Activated CD4-positive, alpha-beta memory T cell treated with anti-CD3 and anti-CD28 coated beads for 36 hours (primary cell): ENCODE measurements at regions not wholly inside any gene's neighbourhood (a gene's known extent, or its start where the extent isn't known, plus 50 kb on each side); places are given as distances from the start of the nearest gene placed in this dataset.

ENCODE experiments used
- CTCF ChIA-PET: fragments of 350-600 bp; sonication (Branson Sonifier 250); formaldehyde crosslinking; loops from one replicate; lab custom pipeline; 2021; ENCODE audit warnings: antibody characterized with exemption, inconsistent platforms; lab: Charles Lee
- POLR2A ChIA-PET: fragments of 350-600 bp; sonication (Branson Sonifier 250); formaldehyde crosslinking; loops from one replicate; lab custom pipeline; 2021; ENCODE audit warnings: antibody characterized with exemption; lab: Charles Lee
- DNase-seq: peaks from one replicate; pipeline ENCODE4 v3.0.0-alpha.2; 2020
- H3K27ac Mint-ChIP-seq: one replicate; pipeline ENCODE4 v1.8.0; 2021; ENCODE audit warnings: mixed read lengths
- H3K27me3 Mint-ChIP-seq: one replicate; pipeline ENCODE4 v1.8.0; 2021; ENCODE audit warnings: mixed read lengths
- H3K36me3 Mint-ChIP-seq: one replicate; pipeline ENCODE4 v1.8.0; 2021; ENCODE audit warnings: mixed read lengths
- H3K4me1 Mint-ChIP-seq: one replicate; pipeline ENCODE4 v1.8.0; 2021; ENCODE audit warnings: low read depth, mixed read lengths
- H3K4me3 Mint-ChIP-seq: one replicate; pipeline ENCODE4 v1.8.0; 2021; ENCODE audit warnings: mild to moderate bottlenecking, mixed read lengths
- H3K9me3 Mint-ChIP-seq: one replicate; pipeline ENCODE4 v1.8.0; 2021; ENCODE audit warnings: mixed read lengths
- intact Hi-C: fragments of 100-400 bp; cut with micrococcal nuclease; formaldehyde crosslinking; loops from one replicate; pipeline ENCODE4 v1.15.1; 2023

DNA sequence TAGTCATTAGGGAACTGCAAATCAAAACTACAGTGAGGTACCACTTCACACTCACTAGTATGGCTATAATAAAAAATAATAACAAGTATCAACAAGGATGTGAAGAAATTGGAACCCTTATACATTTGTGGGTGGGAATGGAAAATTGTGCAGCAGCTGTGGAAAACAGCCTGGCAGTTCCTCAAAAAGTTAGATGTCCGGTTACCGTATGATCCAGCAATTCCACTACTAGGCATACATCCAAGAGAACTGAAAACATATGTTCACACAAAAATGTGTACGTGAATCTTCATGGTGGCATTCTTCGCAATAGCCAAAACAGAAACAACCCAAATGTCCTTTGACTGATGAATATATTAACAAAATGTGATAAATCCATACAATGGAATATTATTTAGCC, 187.9 kb upstream of the LYSMD4 start:
- POLR2A ChIA-PET, result no interaction called here
- CTCF ChIA-PET, result no interaction called here
- Mint-ChIP-seq H3K36me3 (no peaks in the 10 kb centered on the region), H3K9me3 (no peaks in the 10 kb centered on the region), H3K4me1 (no peaks in the 10 kb centered on the region), H3K4me3 (no peak overlapping the region), H3K27me3 (peaks cover 34% of the 10 kb centered on the region), H3K27ac (no peak overlapping the region)
- DNase-seq, result no peak
- intact Hi-C loops, result no loop called here

GRCh38 chr15:99918072-99918471, 184.8 kb upstream of the LYSMD4 start:
- Mint-ChIP-seq H3K4me3 (no peak overlapping the region), H3K27me3 (peaks cover 33% of the 10 kb centered on the region), H3K4me1 (no peaks in the 10 kb centered on the region), H3K27ac (no peak overlapping the region), H3K9me3 (no peaks in the 10 kb centered on the region), H3K36me3 (no peaks in the 10 kb centered on the region)
- intact Hi-C loops, result no loop called here
- DNase-seq, result no peak
- POLR2A ChIA-PET, result no interaction called here
- CTCF ChIA-PET, result no interaction called here

DNA sequence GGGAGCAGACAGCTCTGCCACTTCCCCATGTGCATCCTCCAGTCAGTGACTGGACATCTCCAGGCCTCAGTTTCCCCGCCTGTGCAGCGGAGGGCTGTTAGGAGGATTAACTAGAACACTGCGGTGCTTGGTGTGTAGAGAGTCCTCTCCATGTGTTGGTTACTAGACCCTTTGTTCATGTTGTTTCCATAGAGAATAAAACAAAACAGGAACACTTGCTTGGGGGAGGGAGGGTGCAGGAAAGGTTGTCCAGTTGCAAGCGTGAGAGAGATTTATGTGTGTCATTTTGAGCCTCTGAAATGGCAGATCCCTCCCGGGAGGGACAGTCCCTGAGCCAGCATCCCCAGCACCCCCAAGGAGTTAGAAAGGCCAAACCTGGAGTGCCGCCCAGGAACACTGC, 184.0 kb upstream of the LYSMD4 start:
- no peak for DNase-seq
- Mint-ChIP-seq H3K27me3 (peaks cover 30% of the 10 kb centered on the region), H3K4me1 (no peaks in the 10 kb centered on the region), H3K36me3 (no peaks in the 10 kb centered on the region), H3K4me3 (no peak overlapping the region), H3K27ac (no peak overlapping the region), H3K9me3 (no peaks in the 10 kb centered on the region)
- CTCF ChIA-PET, result no interaction called here
- POLR2A ChIA-PET, result no interaction called here
- intact Hi-C loops, result no loop called here

DNA sequence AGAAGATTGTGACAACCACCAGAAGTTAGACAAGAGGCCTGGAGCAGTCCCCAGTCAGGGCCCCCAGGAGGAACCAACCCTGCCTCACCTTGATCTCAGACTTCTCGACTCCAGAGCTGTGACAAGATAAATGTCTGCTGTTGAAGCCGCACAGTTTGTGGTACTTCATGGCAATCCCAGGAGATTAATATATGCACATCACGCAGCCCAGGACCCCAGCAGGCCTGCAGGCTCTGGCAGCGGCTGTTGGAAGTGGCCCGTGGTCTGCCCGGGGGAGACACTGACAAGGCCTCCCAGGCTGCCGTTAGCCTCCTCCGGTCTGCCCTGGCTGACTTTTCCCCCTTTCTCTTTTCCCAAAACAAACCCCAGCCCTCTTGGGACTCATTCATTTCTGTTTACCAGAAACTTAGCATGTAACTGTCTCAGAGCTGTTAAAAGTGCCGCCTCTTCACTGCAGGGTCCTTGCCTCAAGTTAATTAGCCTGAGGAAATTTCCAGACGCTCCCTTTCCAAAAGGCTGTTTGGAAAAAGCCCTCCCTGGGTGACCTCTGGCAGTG, 183.5 kb upstream of the LYSMD4 start:
- H3K36me3 Mint-ChIP-seq, result no peaks in the 10 kb centered on the region
- no peak overlapping the region for H3K4me3 Mint-ChIP-seq
- CTCF ChIA-PET, result no interaction called here
- peaks cover 30% of the 10 kb centered on the region for H3K27me3 Mint-ChIP-seq
- POLR2A ChIA-PET, result no interaction called here
- no peaks in the 10 kb centered on the region for H3K4me1 Mint-ChIP-seq
- H3K27ac Mint-ChIP-seq, result no peak overlapping the region
- no peaks in the 10 kb centered on the region for H3K9me3 Mint-ChIP-seq
- intact Hi-C loops, result no loop called here
- no peak for DNase-seq

GRCh38 chr15:99914723-99915122, 181.5 kb upstream of the LYSMD4 start:
- intact Hi-C loops, result no loop called here
- no peaks in the 10 kb centered on the region for H3K9me3 Mint-ChIP-seq
- H3K27me3 Mint-ChIP-seq, result peaks cover 22% of the 10 kb centered on the region
- ChIA-PET POLR2A (no interaction called here), CTCF (interaction anchor here (0.6 kb wide), 1 partner anchor 427 kb away, joined by 3 read pairs; the partner anchor contains the start of gene ADAMTS17)
- H3K27ac Mint-ChIP-seq, result no peak overlapping the region
- H3K4me3 Mint-ChIP-seq, result no peak overlapping the region
- H3K36me3 Mint-ChIP-seq, result no peaks in the 10 kb centered on the region
- no peaks in the 10 kb centered on the region for H3K4me1 Mint-ChIP-seq
- DNase-seq, result no peak

- Mint-ChIP-seq H3K9me3 (no peaks in the 10 kb centered on the region), H3K27ac (no peak overlapping the region), H3K27me3 (peaks cover 3% of the 10 kb centered on the region), H3K36me3 (peaks cover 2% of the 10 kb centered on the region), H3K4me3 (no peak overlapping the region), H3K4me1 (no peaks in the 10 kb centered on the region)
- ChIA-PET POLR2A (no interaction called here), CTCF (no interaction called here)
- DNase-seq, result no peak
- intact Hi-C loops, result no loop called here
Observed at GRCh38 chr15:99911816-99912215, 178.6 kb upstream of the LYSMD4 start.

DNA sequence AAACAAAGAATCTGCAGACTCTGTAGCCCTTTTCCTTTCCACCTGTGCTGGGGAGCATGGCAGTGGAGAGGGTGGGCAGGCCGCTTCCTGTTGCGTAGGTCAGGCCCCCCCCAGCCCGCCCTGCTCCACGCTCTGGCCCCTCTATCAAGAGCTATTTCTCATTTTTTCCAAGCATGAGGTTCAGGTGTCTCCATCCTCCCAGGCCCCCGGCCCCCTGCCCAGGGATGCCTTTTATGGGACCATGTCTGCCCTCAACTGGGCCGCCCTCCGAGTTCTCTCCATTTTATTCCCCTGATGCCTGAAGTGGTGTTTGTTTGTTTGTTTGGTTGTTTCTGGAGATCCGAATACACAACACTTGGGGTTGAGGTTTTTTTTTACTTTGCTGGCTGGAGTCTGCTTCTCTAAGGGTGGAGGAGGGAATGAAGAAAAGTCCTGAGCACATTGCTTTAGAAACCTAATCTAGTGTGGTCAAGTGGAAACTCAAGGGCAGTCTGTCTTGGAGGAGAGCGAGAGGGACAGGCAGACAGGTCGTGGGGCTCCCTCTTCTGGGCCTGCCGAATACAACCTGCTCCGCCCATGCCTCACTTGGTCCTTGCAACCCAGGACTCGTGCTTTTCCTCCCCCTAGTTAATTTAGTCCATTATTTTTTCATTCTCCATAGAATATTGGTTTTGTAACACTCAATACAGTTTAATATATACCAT, 176.5 kb upstream of the LYSMD4 start:
- ChIA-PET CTCF (no interaction called here), POLR2A (no interaction called here)

GRCh38 chr15:99907698-99908097, 174.5 kb upstream of the LYSMD4 start:
- H3K27ac Mint-ChIP-seq, result no peak overlapping the region
- H3K4me1 Mint-ChIP-seq, result peaks cover 2% of the 10 kb centered on the region
- no peaks in the 10 kb centered on the region for H3K9me3 Mint-ChIP-seq
- H3K27me3 Mint-ChIP-seq, result no peaks in the 10 kb centered on the region
- ChIA-PET POLR2A (no interaction called here), CTCF (no interaction called here)
- intact Hi-C loops, result no loop called here
- H3K36me3 Mint-ChIP-seq, result peaks cover 2% of the 10 kb centered on the region
- no peak for DNase-seq
- H3K4me3 Mint-ChIP-seq, result no peak overlapping the region

More for the DNA sequence above, 176.5 kb upstream of the LYSMD4 start:
- intact Hi-C loops, result no loop called here
- H3K4me1 Mint-ChIP-seq, result peaks cover 2% of the 10 kb centered on the region
- no peak overlapping the region for H3K4me3 Mint-ChIP-seq
- peaks cover 2% of the 10 kb centered on the region for H3K36me3 Mint-ChIP-seq
- no peaks in the 10 kb centered on the region for H3K27me3 Mint-ChIP-seq
- H3K9me3 Mint-ChIP-seq, result no peaks in the 10 kb centered on the region
- peak; percentile 32 for DNase-seq
- no peak overlapping the region for H3K27ac Mint-ChIP-seq

DNA sequence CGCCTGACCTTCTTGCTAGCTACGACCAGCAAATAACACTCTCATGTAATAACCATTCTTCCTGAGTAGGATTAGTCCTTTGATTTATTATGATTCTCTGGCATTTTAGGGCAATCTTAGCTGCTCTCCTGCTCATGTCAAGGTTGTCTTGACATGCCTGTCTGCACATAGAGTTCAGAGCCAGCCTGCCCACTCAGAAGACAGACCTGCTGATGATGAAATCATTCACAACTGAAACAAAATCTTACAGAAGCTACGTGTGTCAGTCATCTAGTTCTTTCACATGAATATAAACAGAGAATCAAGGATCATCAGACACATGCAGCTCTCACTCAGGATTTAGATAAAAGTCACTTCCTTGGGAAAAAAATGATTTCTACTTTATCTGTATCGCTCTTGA, 173.6 kb upstream of the LYSMD4 start:
- Mint-ChIP-seq H3K27me3 (no peaks in the 10 kb centered on the region), H3K27ac (no peak overlapping the region), H3K36me3 (peaks cover 2% of the 10 kb centered on the region), H3K4me3 (no peak overlapping the region), H3K9me3 (no peaks in the 10 kb centered on the region), H3K4me1 (peaks cover 5% of the 10 kb centered on the region)
- intact Hi-C loops, result no loop called here
- ChIA-PET POLR2A (no interaction called here), CTCF (no interaction called here)
- no peak for DNase-seq

GRCh38 chr15:99906311-99906710, 173.1 kb upstream of the LYSMD4 start:
- POLR2A ChIA-PET, result no interaction called here
- H3K27me3 Mint-ChIP-seq, result no peaks in the 10 kb centered on the region
- intact Hi-C loops, result no loop called here
- H3K36me3 Mint-ChIP-seq, result peaks cover 2% of the 10 kb centered on the region
- H3K4me1 Mint-ChIP-seq, result peaks cover 5% of the 10 kb centered on the region
- no peak for DNase-seq
- no peak overlapping the region for H3K4me3 Mint-ChIP-seq
- no peaks in the 10 kb centered on the region for H3K9me3 Mint-ChIP-seq
- CTCF ChIA-PET, result no interaction called here
- H3K27ac Mint-ChIP-seq, result no peak overlapping the region

DNA sequence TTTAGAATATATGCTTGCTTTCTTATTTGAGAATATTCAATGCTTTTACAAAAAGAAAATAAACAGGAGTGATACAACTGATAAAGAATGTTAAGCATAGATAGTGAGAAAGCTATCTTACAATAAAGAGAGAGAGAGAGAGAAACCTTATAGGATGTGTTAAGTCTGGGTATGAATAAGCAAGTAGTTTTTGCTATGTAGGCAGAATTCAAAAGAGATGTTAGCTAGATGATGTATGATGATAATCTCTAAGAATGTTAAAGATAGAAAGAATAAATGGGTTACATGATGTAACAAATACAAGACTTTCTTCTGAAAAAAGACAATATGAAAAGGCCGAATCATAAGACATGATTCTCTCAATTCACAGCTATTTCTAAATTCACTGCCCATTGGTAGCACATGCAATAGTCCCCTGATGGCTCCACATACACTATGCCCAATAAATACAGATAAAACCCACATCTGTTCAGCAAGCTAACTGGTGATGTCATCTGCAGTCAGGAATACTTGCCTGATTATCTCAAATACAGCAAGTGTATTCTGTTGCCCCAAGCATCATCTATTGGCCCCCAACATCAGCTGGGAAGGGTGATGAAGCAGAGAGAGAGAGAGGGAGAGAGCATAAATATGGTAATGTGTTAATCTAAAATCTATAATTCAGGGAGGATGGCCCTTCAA, 169.2 kb upstream of the LYSMD4 start:
- Mint-ChIP-seq H3K27me3 (no peaks in the 10 kb centered on the region), H3K9me3 (no peaks in the 10 kb centered on the region), H3K4me1 (peaks cover 5% of the 10 kb centered on the region)

DNA sequence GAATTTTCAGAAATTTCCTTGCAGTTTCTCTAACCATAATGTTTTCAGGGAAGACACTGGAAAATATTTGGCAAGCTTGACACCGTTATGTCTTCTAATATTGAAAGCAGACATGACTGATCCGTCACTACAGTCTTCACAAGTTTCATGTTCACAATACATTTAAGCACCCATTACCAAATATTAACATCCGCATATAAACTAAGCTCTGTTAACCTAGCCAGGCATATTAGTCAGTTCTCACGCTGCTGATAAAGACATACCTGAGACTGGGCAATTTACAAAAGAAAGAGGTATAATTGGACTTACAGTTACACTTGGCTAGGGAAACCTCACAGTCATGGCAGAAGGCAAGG, 162.7 kb upstream of the LYSMD4 start:
- Mint-ChIP-seq H3K27ac (no peak overlapping the region), H3K4me3 (no peak overlapping the region), H3K27me3 (no peaks in the 10 kb centered on the region), H3K36me3 (peaks cover 4% of the 10 kb centered on the region), H3K9me3 (no peaks in the 10 kb centered on the region), H3K4me1 (no peaks in the 10 kb centered on the region)
- ChIA-PET CTCF (no interaction called here), POLR2A (no interaction called here)
- intact Hi-C loops, result no loop called here
- DNase-seq, result no peak

More for the DNA sequence above, 169.2 kb upstream of the LYSMD4 start:
- no peak for DNase-seq
- no peak overlapping the region for H3K4me3 Mint-ChIP-seq
- intact Hi-C loops, result loop anchor here (2.0 kb wide), 1 partner anchor 650 kb away; no protein-coding TSS in a partner anchor
- ChIA-PET POLR2A (no interaction called here), CTCF (no interaction called here)
- H3K36me3 Mint-ChIP-seq, result peaks cover 6% of the 10 kb centered on the region
- H3K27ac Mint-ChIP-seq, result no peak overlapping the region
